ENCODE measurements at regions not wholly inside any gene's neighbourhood (a gene's known extent, or its start where the extent isn't known, plus 50 kb on each side); places are given as distances from the start of the nearest gene placed in this dataset.
"Not testable (repeated sequence)": the region's sequence is repeated elsewhere in the genome, so short reads cannot be mapped to it uniquely, and the experiment has no call there.

GRCh38 chr2:238510911-238511613, 84.3 kb downstream of the ASB1 start:
- 75 to 86% methylated on average over 4 to 9 of the region's 26 CpGs for WGBS, 2 donors
- TF ChIP-seq POLR2A (IDR thresholded peaks at IDR 0.05) (no peak), CTCF (IDR thresholded peaks at IDR 0.05) (no peak)

GRCh38 chr2:238511614-238511950, 84.9 kb downstream of the ASB1 start:
- Histone ChIP-seq H3K36me3 (no peaks in the 10 kb centered on the region), H3K27me3 (peaks cover 0 to 11% (median 0%) of the 10 kb centered on the region in 4 donors), H3K27ac (no peak overlapping the region), H3K9me3 (peaks cover 0 to 6% (median 5%) of the 10 kb centered on the region in 3 donors), H3K4me3 (no peak overlapping the region), H3K4me1 (no peaks in the 10 kb centered on the region)
- no peak for DNase-seq
- 91 to 100% methylated on average over 3 to 4 of the region's 10 CpGs for WGBS, 2 donors
- intact Hi-C loops (cut with DNase I) = loop anchor here (10.0 kb wide), 1 partner anchor 273 kb away; no protein-coding TSS in a partner anchor
- TF ChIP-seq CTCF (IDR thresholded peaks at IDR 0.05) (no peak), POLR2A (IDR thresholded peaks at IDR 0.05) (no peak)

More at GRCh38 chr2:238510911-238511613, 84.3 kb downstream of the ASB1 start:
- no peak for DNase-seq
- intact Hi-C loops (cut with DNase I) = loop anchor here (10.0 kb wide), 1 partner anchor 274 kb away; no protein-coding TSS in a partner anchor
- H3K4me3 ChIP-seq = no peak overlapping the region
- H3K4me1 ChIP-seq = no peaks in the 10 kb centered on the region
- peaks cover 0 to 1% (median 0%) of the 10 kb centered on the region in 3 donors for H3K9me3 ChIP-seq
- H3K27me3 ChIP-seq = peaks cover 0 to 11% (median 0%) of the 10 kb centered on the region in 4 donors
- no peak overlapping the region for H3K27ac ChIP-seq
- H3K36me3 ChIP-seq = no peaks in the 10 kb centered on the region

- peaks cover 0 to 14% (median 12%) of the 10 kb centered on the region in 3 donors for H3K9me3 ChIP-seq
- 76 to 82% methylated on average over 4 to 7 of the region's 8 CpGs for WGBS, 2 donors
- intact Hi-C loops (cut with DNase I) = loop anchor here (10.0 kb wide), 1 partner anchor 272 kb away; no protein-coding TSS in a partner anchor
- no peaks in the 10 kb centered on the region for H3K36me3 ChIP-seq
- H3K4me3 ChIP-seq = no peak overlapping the region
- no peak for DNase-seq
- H3K27me3 ChIP-seq = peaks cover 0 to 11% (median 0%) of the 10 kb centered on the region in 4 donors
- H3K27ac ChIP-seq = no peak overlapping the region
- no peak for TF ChIP-seq POLR2A (IDR thresholded peaks at IDR 0.05)
- no peaks in the 10 kb centered on the region for H3K4me1 ChIP-seq
These were observed 85.6 kb downstream of the ASB1 start for GRCh38 chr2:238512247-238512867.

GRCh38 chr2:238513346-238513745, 86.6 kb downstream of the ASB1 start:
- Histone ChIP-seq H3K27ac (no peak overlapping the region), H3K9me3 (peaks cover 0 to 21% (median 15%) of the 10 kb centered on the region in 3 donors), H3K4me1 (no peaks in the 10 kb centered on the region), H3K36me3 (no peaks in the 10 kb centered on the region), H3K4me3 (no peak overlapping the region), H3K27me3 (peaks cover 0 to 6% (median 0%) of the 10 kb centered on the region in 4 donors)
- intact Hi-C loops (cut with DNase I) = loop anchor here (10.0 kb wide), 1 partner anchor 271 kb away; no protein-coding TSS in a partner anchor
- 24 to 31% methylated on average over 3 of the region's 3 CpGs for WGBS, 2 donors
- DNase-seq = no peak
- TF ChIP-seq CTCF (IDR thresholded peaks at IDR 0.05) (peak in 4 of 6 experiments; percentile 30 to 61 (median 40)), POLR2A (IDR thresholded peaks at IDR 0.05) (no peak)

GRCh38 chr2:238514024-238514423, 87.3 kb downstream of the ASB1 start:
- DNase-seq, H3K36me3 ChIP-seq, H3K27ac ChIP-seq, H3K4me1 ChIP-seq, H3K27me3 ChIP-seq, H3K4me3 ChIP-seq: not testable (repeated sequence)
- WGBS, 2 donors = 92 to 96% methylated on average over 23 of the region's 23 CpGs
- intact Hi-C loops (cut with DNase I) = loop anchor here (10.0 kb wide), 1 partner anchor 271 kb away; no protein-coding TSS in a partner anchor
- H3K9me3 ChIP-seq = peaks cover 0 to 21% (median 15%) of the 10 kb centered on the region in 3 donors

- peaks cover 0 to 6% (median 0%) of the 10 kb centered on the region in 4 donors for H3K27me3 ChIP-seq
- H3K4me1 ChIP-seq = no peaks in the 10 kb centered on the region
- no peak for DNase-seq
- intact Hi-C loops (cut with DNase I) = loop anchor here (10.0 kb wide), 1 partner anchor 269 kb away; no protein-coding TSS in a partner anchor
- 88 to 89% methylated on average over 2 of the region's 2 CpGs for WGBS, 2 donors
- H3K36me3 ChIP-seq = no peaks in the 10 kb centered on the region
- H3K4me3 ChIP-seq = no peak overlapping the region
- H3K9me3 ChIP-seq = peaks cover 0 to 21% (median 15%) of the 10 kb centered on the region in 3 donors
- TF ChIP-seq POLR2A (IDR thresholded peaks at IDR 0.05) (no peak), CTCF (IDR thresholded peaks at IDR 0.05) (no peak)
- no peak overlapping the region for H3K27ac ChIP-seq
These were observed 88.7 kb downstream of the ASB1 start for GRCh38 chr2:238515377-238515776.
